ENCODE measurements at regions not wholly inside any gene's neighbourhood (a gene's known extent, or its start where the extent isn't known, plus 50 kb on each side); places are given as distances from the start of the nearest gene placed in this dataset.
"Not testable (repeated sequence)": the region's sequence is repeated elsewhere in the genome, so short reads cannot be mapped to it uniquely, and the experiment has no call there.

DNA sequence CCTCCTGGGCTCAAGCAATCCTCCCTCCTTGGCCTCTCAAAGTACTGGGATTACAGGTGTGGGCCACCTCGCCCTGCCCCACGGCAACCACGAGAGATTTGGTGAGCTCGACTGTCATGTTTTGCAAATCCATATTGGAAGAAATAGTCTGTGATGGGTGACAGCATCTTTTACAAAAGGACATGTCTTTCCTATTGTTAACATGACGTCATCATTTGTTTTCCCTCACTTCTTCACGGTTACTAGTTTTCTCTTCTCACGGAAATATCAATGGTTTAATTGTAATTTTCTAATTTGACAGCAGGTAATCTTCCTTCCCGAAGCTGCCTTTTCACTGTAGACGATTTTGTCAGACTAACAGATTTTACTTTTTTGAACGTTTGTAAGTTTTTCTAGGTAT lies 110.8 kb upstream of the GREM2 start:
- no peak for DNase-seq

DNA sequence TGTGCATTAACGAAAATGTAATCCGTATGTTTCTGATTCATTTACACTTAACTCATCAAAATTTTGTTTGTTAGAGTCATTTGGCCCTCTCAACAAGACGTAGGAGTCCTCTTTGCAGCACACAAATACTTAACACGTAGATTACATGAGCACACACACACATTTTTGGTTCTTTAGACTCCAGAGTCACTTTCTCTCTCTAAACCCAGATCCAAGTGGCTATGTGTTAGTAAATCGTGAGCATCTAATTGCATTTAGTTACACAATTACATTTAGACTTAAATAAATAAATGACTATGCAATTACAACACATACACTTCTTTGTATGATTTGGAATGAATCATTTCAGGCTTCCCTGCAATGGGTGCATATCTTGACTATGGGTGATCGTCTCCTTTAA lies 109.0 kb upstream of the GREM2 start:
- DNase-seq = no peak

DNA sequence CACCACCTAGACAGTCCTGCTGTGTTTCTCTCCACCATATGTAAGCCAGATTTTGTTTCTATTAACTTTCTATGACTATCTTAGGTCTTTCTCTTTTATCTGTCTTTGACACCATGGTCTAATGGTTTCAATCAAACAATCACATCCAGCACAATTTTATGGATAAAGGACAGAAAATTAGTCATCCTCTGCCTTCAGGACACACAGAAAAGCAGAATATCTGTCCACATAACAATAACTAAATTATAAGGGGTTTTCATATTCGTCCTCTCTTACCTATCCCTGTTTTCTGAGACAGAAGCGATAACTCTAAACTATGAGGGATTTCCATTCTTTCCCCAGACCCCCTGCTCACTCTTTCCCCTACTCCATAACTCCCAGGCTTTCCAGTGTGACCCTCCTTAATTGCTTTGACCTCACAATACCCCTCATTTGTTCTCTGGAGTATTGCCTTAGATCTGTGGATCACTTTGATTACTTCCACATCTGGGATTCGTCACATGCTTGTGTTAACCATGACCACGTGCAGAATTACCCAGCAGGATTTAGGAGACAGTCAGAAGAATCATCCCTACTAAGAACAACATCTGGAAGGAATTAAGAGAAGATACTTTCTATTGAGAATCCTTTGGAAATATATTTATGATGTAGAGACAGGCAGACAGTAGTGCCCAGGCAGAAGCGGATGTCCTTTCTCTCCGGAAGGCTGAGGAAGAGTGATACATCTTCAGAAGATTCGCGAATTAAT lies 108.2 kb upstream of the GREM2 start:
- no peak for DNase-seq

DNA sequence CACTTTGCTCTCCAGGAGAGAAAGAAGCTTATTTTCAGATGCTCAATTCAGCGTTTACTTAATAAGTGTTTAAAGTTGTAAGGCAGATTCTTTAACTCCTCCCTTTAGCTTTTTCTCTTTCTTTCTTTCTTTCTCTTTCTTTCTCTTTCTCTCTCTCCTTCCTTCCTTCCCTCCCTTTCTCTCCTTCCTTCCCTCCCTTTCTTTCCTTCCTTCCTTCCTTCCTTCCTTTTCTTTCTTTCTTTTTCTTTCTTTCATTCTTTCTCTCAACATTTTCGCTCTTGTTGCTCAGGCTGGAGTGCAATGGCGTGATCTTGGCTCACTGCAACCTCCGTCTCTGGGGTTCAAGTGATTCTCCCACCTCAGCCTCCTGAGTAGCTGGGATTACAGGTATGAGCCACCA lies 104.6 kb upstream of the GREM2 start:
- DNase-seq = not testable (repeated sequence)

DNA sequence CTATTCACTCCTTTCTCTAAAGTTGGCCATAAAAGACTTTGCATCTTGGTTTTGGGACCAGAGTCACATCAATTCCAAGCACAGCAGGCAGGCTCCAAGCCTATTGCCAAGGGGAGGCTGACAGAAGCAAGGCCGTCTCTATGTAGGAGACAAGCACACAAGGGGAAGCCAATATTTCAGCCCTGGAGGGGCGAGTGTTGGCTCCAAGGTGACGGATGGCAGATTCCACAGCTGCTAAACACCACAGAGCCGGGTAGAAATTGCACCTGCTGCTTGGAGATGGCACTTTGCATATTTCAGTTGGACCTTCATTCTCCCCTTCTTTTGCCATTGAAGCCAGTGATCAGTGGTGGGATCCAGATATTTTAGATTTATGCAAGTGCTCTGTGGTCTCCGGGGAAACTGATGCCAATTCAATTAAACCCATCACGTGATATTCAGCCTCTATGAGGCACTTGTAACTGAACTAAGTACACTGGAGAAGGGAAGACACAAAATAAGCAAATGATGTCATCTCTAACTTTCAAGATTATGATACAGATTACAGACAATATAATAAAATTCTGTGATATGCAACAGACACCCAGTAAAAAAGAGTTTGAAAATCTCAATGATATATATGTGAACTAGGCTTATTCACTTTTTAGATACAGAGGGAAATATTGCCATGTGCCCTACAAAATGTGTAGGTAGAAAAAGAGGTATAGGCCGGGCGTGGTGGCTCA lies 102.8 kb upstream of the GREM2 start:
- DNase-seq = no peak

DNA sequence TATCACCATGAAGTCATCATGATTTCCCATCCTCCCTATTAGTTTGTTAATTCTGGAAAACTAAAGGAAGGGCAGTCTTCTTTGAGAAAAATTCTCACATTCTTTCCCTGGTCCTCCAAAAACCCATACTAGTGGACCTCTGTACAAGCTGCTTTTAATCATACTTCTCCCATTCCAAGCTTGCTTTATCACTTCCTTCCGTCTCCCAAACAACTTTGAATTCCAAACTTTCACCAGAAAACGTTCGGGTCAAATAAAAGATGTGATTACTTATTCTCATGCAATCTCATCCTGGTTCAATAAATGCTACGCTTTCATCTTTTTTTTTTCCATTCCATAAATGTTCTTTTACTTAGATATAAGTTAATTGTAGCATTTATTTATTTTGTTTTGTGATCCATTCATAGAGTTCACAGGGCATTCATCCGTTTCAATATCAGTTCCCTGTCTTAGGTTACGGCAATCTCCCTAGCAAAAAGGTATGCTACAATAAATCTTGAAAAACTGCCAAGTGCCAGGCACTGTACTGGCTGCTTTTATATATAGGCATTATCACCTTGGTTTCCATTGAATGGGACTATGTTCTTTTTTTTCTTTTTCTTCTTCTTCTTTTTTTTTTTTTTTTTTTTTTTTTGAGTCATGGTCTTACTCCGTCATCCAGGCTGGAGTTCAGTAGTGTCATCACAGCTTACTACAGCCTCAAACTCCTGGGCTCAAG lies 100.2 kb upstream of the GREM2 start:
- DNase-seq = no peak

DNA sequence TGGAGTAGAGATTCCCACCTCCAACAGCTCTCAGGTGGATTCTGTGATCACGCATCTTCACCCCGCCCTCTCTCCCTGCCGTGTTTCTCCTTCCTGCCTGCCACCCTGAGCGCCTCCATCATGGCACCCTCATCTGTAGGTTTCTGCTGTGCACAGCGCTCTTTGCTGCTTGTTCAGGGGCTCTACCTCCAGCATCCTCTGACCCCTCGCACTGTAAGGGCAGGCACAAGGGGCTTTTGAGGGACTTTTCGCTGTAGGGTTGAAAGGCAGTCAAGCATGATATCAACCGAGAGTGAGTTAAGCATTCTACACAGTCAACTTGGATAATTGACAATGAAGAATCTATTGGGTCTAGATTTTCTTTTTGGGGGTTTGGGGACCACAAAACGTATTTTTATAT lies 99.1 kb upstream of the GREM2 start:
- DNase-seq = no peak

DNA sequence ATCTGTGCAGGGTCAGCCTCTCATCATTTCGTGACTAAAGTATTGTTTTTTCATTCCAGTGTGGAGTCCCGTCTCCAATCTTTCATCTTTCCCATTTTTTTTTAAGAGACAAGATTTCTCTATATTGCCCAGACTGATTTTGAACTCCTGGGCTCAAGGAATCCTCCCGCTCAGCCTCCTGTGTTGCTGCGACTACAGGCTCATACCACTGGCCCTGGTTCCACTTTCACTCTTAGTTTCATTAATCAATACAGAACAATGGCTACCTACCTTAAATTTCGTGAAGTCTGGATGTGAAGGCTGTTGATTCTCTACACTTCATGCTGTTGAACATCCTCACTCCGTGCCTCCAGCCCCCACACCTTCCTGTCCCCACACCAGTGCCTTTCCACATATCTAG lies 97.7 kb upstream of the GREM2 start:
- no peak for DNase-seq

DNA sequence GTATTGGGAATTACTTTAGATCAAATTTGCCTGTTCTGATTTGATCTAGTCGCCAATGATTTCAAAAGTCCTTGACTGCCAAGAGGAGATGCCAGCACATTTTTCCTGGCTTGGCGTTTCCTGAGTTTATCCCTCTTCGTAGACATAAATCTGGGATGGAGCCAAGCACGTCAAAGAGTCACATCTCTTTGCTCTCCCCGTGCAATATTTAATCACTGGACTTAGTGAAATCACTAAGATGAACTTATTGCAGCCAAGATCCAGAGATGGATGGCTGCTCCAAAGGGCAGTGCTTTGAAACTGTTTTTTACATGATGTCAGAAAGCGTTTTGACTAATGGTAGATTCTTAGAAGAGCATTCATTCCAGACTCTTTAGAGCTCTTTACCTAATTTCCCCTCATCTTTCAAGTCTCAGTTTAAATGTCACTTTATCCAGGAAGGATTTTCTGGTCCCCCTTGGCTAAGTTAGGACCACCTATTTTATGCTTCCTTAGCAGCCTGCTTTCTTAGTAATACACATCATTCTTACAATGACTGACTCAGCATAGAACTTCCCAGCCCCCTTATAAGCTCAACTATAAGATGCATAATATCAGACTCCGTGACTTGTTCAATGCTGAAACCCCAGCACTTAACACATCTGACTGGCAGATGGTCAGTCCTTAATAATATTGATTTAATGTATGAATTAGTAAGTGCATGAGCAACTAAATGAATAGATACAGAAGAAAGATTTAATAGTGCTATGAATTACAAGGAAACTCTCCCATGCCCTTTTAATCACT lies 94.4 kb upstream of the GREM2 start:
- DNase-seq = no peak

DNA sequence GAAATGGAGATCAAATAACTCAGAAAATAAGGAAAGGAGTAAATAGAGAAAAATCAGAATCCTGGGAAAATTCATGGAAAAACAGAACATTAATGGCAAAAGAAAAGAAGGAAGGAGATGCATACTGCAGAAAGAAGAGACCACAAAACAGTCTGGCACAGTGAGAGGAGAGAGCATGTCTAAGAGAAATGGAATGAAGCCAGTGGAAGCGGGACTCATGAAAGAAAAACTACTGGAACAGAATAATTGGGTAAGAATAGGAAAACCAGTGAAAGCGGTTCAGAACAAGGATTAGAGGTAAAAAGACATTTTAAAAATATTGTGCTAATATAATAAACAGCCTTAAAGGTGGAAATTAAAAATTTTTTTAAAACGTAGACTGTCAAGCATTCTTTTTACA lies 93.6 kb upstream of the GREM2 start:
- DNase-seq = no peak

DNA sequence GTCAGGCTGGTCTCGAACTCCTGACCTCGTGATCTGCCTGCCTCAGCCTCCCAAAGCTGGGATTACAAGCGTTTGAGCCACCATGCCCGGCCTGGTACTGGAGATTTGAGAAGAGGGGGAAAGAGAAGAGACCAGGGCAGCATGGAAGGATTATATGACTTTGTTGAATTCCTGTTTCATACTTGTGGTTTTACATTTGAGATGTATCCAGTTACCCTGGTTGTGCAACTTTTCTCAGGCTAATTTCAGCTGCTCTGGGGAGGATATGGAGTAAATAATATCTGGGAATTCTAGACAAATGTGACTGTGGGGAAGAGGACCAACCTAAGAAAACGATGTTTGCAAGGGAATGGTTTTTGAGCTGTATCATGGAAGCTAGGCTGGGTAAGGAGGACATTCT lies 89.5 kb upstream of the GREM2 start:
- no peak for DNase-seq

DNA sequence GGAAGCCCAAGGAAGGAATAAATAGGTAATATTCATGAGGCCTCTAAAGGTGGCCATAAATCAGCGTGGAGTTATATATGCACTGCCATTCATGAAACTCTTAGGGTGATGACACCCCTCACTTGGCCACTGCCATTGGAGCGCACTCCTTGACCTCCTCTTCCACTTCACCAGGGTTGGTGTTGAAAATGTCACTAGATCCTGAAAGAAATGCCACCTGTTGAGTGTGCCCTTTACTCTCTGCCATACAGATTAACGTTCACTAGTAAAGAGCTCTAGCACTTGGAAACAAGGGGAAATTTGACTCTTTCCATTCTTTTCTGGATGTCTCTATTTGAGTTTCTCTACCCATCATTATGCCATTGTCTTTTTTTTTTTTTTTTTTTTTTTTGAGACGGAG lies 83.5 kb upstream of the GREM2 start:
- DNase-seq = no peak

DNA sequence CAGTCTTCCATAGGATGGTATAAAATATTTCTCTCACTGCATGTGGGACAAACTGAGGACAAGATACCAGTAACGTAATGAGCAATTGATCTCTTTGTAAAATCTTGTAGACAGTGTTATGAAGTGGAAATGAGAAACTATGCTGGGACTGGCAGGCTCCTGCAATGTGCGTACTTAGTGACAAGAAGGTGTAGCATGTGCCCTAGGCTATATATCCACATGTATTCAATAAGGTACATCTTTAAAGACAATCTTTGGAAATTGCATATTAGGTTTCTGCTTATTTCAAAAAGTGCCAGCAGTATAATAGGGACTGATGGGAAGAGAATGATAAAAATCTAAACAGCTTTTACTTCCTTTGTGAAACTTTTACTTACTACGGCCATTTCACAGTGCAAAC lies 81.9 kb upstream of the GREM2 start:
- DNase-seq = no peak

DNA sequence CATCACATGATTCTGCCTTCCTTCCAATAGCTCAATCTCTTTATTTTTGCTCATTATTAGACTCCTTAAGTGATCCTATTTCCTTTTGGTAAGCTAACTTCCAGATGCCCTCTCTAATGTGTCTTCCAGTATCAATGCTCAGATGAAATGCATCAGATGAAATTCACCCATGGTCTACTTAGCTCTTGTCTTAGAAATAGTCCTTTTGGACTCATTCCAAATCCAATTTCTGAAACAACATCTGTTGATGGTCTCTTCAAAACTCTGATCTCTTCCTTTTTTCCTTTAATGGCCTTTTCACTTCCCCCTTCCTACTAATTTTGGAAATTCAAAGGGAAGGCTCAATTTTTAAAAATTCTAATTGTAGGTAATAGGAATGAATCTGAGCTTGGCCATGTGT lies 81.1 kb upstream of the GREM2 start:
- no peak for DNase-seq

DNA sequence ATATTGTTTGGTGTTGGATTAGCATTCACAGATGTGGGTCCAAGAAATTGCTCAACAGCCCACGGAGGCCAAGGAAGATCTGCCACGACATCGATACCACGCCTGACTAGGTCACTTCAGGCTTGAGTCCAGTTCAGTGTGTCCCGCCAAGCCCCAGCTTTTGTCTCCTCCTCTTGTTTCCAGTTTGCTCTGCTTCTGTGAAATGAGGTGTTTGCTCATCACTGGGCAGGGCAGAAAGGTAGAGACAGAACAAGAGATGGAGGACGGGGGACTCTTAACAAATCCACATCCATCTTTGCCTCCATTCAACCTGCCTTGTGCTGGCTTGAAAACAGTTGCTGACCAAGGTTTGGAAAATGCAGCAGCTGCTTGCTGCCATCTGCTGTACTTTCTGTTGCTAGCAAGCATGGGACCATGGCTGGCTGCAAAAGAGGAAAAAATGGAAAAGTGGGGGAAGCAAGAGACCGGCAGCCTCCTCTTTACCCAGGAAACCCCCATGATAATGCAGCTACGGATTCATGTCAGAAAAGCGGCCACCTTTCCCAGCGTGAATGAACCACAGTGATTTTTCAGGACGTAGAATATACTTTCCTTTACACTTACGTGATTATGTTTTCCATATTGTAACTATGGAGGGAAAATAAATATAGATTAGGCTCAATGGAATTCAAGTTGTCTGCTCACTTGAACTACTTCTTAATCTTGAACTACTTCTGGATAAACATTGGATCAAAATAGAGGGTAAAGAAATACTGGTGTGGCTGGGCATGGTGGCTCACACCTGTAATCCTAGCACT lies 80.2 kb upstream of the GREM2 start:
- peak; percentile 21 for DNase-seq

DNA sequence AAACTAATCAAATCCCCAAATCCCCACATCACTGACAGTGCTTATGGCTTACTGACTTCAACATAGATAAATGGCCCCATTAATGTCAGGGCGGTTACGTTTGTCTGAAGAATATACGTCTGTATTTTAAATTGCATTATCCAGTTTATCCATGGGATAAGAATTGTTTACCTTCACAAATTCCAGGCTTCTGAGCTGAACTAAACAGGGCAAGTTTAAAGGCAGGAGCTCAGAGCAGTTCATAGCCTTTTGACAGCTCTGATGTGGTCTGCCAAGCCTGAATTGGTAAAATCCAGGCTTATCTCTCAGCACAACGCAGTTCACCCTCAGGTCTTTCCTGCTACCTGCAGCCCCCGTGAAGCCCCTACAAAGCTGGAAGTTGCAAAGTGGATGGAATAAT lies 79.5 kb upstream of the GREM2 start:
- DNase-seq = no peak

DNA sequence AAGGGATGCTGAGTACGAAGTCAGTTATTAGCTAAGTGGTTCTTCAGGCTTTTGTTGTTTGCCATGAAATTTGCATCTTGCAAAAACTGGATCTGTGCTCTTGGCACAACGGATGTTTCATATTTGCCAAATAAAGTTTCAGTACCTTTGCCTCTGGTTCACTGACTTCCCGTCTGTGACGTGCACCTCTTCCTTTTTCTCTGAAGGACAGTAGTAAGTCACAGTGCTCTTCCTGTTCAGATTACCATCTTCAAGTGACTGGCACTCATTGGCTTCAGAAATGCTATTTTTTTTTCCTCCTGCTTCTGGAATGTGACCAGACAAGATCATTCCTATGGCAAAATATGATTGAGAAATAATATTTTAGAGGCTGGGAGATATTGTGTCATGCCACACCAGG lies 75.9 kb upstream of the GREM2 start:
- peak; percentile 15 for DNase-seq

DNA sequence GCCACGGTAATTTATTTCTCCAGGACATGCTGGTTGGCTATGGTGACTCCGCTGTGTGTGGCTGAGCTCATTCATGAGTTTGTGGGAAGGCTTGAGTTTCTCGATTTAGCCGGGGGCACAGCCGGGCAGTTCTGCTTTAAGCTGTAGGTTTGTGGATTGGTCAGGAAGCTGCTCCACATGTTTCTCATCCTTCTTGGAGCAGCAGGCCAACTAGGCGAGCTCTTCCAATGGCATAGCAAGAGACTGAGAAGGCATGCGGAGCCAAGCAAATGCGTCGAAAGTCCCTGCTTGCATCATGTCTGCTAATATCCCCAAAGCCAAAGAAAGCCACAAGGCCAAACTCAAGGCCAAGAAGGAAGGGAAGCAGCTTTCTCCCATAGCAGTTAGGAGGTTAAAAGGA lies 71.6 kb upstream of the GREM2 start:
- DNase-seq = no peak

DNA sequence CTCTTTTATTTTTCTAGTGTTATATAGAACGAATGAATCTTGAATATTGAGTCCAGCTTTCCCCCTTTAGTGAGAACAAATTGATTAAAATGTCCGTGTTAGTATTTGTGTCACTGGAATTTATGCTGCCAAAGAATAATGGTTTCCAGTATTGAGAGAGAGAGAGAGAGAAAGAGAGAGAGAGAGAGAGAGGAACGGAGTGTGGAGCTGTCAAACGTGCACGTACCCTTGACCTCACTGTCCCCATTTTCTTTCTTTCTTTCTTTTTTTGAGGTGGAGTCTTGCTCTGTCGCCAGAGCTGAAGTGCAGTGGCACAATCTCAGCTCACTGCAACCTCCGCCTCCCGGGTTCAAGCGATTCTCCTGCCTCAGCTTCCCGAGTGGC lies 70.9 kb upstream of the GREM2 start:
- DNase-seq = no peak

DNA sequence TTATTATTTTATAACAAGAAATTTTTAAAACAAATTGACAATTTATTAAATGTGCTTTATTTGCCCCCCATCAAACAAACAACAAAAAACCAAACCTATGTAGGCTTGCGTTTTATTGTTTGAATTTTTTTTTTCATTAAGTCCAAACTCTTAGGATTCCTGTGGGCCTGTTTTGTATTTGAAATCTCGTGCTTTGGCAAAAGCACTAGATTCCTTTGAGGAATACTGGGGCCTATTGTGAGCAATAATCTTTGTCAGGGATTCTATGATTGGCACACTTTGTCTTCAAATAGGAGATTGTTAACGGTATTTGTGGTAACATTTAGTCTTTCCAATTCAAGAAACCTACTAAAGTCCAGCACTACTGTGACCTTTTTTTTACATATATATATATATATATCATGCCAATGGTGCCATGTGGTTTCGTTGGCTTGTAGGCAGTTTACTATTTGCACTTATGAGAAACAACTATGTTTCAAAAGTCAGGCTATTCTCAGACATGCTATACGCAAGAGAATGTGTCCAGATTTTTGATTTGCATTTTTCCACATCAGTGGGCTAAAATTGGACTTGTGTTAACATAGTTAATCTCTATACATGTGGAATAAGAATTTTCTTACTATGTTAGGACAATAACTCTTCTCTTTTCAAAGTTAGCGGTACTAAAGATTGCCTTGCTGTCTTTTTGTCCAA lies 70.4 kb upstream of the GREM2 start:
- no peak for DNase-seq

DNA sequence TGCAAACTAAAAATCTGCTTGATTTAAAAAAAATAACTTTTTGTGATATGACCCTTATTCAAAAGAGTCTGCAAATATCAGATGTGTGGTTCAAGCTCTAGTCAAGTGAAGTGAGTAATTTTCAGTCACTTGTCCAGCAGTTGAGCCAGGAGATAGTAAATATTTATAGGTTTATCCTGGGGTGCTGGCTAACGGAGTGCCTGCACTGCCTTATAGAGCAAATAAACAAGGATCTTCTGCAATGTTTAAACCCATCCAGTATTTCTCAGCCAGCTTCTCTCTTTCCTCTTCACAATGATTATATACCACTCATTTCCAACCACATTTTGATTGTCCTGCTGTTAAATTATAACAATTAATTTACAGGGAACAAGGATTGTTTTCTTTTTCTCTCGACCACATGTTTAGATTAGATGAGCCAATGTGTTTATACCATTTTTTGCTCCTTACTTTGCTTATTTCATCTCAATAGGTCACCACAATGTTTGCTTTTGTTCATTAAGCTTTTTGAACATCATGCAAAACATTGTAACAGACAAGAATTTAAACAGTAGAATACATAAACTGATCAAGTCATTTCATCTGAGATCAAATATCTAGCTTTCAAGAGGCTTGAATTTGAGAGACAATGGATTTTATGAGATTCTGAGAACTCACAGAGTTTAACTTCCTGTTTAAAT lies 60.3 kb upstream of the GREM2 start:
- DNase-seq = no peak
